ENCODE measurements at regions not wholly inside any gene's neighbourhood (a gene's known extent, or its start where the extent isn't known, plus 50 kb on each side); places are given as distances from the start of the nearest gene placed in this dataset.

DNA sequence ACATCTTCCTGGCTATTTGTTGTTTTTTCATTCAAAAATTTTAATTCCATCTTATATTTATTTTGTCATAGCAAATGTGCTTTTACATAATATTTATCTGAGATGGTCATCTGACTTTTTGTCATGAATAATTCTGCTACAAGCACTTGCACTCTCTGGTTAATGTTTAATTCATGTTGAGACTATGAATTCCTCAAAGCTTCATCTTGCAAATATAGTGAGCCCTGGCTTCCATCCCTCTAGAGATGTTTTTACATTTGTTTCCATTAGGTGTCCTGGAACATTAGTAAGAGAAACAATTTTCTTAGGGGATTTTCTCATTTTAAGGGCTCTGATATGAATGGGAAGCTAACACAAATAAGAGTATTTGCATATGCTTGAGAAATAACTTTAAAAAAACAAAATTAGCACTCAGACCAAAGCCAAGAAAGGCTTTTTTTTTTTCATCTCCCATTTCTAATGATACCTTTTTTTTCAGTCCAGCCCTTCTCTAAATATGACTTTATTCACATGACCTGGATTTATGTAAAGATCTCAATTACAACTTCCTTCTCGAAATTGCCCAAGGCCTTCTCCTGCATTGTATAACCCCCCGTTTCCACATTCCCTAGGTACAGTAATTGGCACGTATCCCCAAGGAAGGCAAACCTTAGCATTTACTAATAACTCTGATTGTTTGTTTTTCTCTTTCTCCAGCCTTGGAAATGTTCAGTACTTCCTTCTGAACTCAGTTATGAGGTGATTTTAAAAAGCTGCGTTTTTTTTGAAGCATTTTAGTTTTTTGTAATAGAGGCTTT is 797.0 kb upstream of the GJE1 start:
- TF ChIP-seq, protein P1, sequence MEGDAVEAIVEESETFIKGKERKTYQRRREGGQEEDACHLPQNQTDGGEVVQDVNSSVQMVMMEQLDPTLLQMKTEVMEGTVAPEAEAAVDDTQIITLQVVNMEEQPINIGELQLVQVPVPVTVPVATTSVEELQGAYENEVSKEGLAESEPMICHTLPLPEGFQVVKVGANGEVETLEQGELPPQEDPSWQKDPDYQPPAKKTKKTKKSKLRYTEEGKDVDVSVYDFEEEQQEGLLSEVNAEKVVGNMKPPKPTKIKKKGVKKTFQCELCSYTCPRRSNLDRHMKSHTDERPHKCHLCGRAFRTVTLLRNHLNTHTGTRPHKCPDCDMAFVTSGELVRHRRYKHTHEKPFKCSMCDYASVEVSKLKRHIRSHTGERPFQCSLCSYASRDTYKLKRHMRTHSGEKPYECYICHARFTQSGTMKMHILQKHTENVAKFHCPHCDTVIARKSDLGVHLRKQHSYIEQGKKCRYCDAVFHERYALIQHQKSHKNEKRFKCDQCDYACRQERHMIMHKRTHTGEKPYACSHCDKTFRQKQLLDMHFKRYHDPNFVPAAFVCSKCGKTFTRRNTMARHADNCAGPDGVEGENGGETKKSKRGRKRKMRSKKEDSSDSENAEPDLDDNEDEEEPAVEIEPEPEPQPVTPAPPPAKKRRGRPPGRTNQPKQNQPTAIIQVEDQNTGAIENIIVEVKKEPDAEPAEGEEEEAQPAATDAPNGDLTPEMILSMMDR (IDR thresholded peaks at IDR 0.05), result no peak
- TF ChIP-seq EZH2phosphoT487 (IDR thresholded peaks at IDR 0.05) (no peak), EZH2 (IDR thresholded peaks at IDR 0.05) (no peak)
